ENCODE measurements at regions not wholly inside any gene's neighbourhood (a gene's known extent, or its start where the extent isn't known, plus 50 kb on each side); places are given as distances from the start of the nearest gene placed in this dataset.

- Histone ChIP-seq H3K27me3 (no peaks in the 10 kb centered on the region), H3K4me3 (no peak overlapping the region), H3K4me1 (no peaks in the 10 kb centered on the region), H3K9me3 (no peaks in the 10 kb centered on the region), H3K27ac (no peak overlapping the region), H3K36me3 (no peaks in the 10 kb centered on the region)
- intact Hi-C loops (cut with DNase I) = no loop called here
- no peak for ATAC-seq
- DNase-seq = no peak
- TF ChIP-seq CTCF (IDR thresholded peaks at IDR 0.05) = no peak
Measured at GRCh38 chr4:178296669-178297068, 854.4 kb upstream of the AGA start.

- Histone ChIP-seq H3K9me3 (no peaks in the 10 kb centered on the region), H3K27ac (no peak overlapping the region), H3K36me3 (no peaks in the 10 kb centered on the region), H3K4me3 (no peak overlapping the region), H3K4me1 (no peaks in the 10 kb centered on the region), H3K27me3 (no peaks in the 10 kb centered on the region)
- TF ChIP-seq CTCF (IDR thresholded peaks at IDR 0.05) = no peak
- ATAC-seq (no peak), DNase-seq (no peak)
- intact Hi-C loops (cut with DNase I) = no loop called here
Measured at GRCh38 chr4:178306565-178306964, 864.3 kb upstream of the AGA start.

GRCh38 chr4:178309890-178310289 is 867.7 kb upstream of the AGA start:
- intact Hi-C loops (cut with DNase I) = no loop called here
- Histone ChIP-seq H3K27me3 (no peaks in the 10 kb centered on the region), H3K4me3 (no peak overlapping the region), H3K4me1 (no peaks in the 10 kb centered on the region), H3K27ac (no peak overlapping the region), H3K9me3 (no peaks in the 10 kb centered on the region), H3K36me3 (no peaks in the 10 kb centered on the region)
- TF ChIP-seq CTCF (IDR thresholded peaks at IDR 0.05) = no peak
- no peak for ATAC-seq
- no peak for DNase-seq

- Histone ChIP-seq H3K4me1 (no peaks in the 10 kb centered on the region), H3K27ac (no peak overlapping the region), H3K36me3 (no peaks in the 10 kb centered on the region), H3K27me3 (no peaks in the 10 kb centered on the region), H3K9me3 (no peaks in the 10 kb centered on the region), H3K4me3 (no peak overlapping the region)
- no peak for DNase-seq
- no peak for ATAC-seq
- intact Hi-C loops (cut with DNase I) = no loop called here
- no peak for TF ChIP-seq CTCF (IDR thresholded peaks at IDR 0.05)
Measured at GRCh38 chr4:178311997-178312396, 869.8 kb upstream of the AGA start.

- intact Hi-C loops (cut with DNase I) = no loop called here
- Histone ChIP-seq H3K27ac (no peak overlapping the region), H3K36me3 (no peaks in the 10 kb centered on the region), H3K4me3 (no peak overlapping the region), H3K27me3 (no peaks in the 10 kb centered on the region), H3K4me1 (no peaks in the 10 kb centered on the region), H3K9me3 (no peaks in the 10 kb centered on the region)
- ATAC-seq = no peak
- TF ChIP-seq CTCF (IDR thresholded peaks at IDR 0.05) = no peak
- no peak for DNase-seq
Measured at GRCh38 chr4:178314287-178314686, 872.0 kb upstream of the AGA start.

- no peak overlapping the region for H3K27ac ChIP-seq
- H3K4me1 ChIP-seq = no peaks in the 10 kb centered on the region
- DNase-seq (no peak), ATAC-seq (no peak)
- intact Hi-C loops (cut with DNase I) = no loop called here
- TF ChIP-seq CTCF (IDR thresholded peaks at IDR 0.05) = no peak
- no peaks in the 10 kb centered on the region for H3K36me3 ChIP-seq
- H3K9me3 ChIP-seq = peaks cover 12% of the 10 kb centered on the region
- no peaks in the 10 kb centered on the region for H3K27me3 ChIP-seq
- no peak overlapping the region for H3K4me3 ChIP-seq
Measured at GRCh38 chr4:178316211-178316610, 874.0 kb upstream of the AGA start.
